Fibroblast of lung (primary cell): ENCODE measurements at regions not wholly inside any gene's neighbourhood (a gene's known extent, or its start where the extent isn't known, plus 50 kb on each side); places are given as distances from the start of the nearest gene placed in this dataset.

ENCODE experiments used
- DNase-seq, 2 donors: peaks; one replicate each; pipeline versions ENCODE4 v3.0.0 to v3.0.0-alpha.2; 2010; ENCODE audit warnings: low read depth in 2 of 2
- H2AFZ ChIP-seq: 2 replicates; pipeline ENCODE4 v1.5.1; 2012; ENCODE audit warnings: low read length, control low read depth, inconsistent platforms
- H3K27ac ChIP-seq: 2 replicates; pipeline ENCODE4 v1.5.1; 2011; ENCODE audit warnings: low read length, control low read depth; ENCODE audit not compliant: insufficient read depth
- H3K27me3 ChIP-seq: 2 replicates; pipeline ENCODE4 v1.5.1; 2011; ENCODE audit warnings: mild to moderate bottlenecking, low read length; ENCODE audit not compliant: control insufficient read depth, insufficient read depth
- H3K36me3 ChIP-seq: 2 replicates; pipeline ENCODE4 v1.5.1; 2011; ENCODE audit warnings: low read length; ENCODE audit not compliant: control insufficient read depth, insufficient read depth
- H3K4me1 ChIP-seq: 2 replicates; pipeline ENCODE4 v1.5.1; 2011; ENCODE audit warnings: low read length; ENCODE audit not compliant: control insufficient read depth, insufficient read depth; ENCODE audit errors: extremely low read depth
- H3K4me2 ChIP-seq: 2 replicates; pipeline ENCODE4 v1.5.1; 2011; ENCODE audit warnings: low read length, control low read depth; ENCODE audit not compliant: insufficient read depth; ENCODE audit errors: extremely low read depth
- H3K4me3 ChIP-seq, 4 experiments: fragments of 200-600 bp in 1 of 4; sonication (generic) in 1 of 4; replicated peaks in 1 of 4; 2 replicates each; pipeline ENCODE4 v1.5.1; 2011 to 2016; ENCODE audit warnings: low read length in 4 of 4, low read depth in 3 of 4, mild to moderate bottlenecking in 3 of 4, control low read depth in 2 of 4, inconsistent platforms in 1 of 4, mixed read lengths in 1 of 4; ENCODE audit not compliant: insufficient read depth in 1 of 4; ENCODE audit errors: control extremely low read depth in 1 of 4
- H3K79me2 ChIP-seq: 2 replicates; pipeline ENCODE4 v1.5.1; 2012; ENCODE audit warnings: mild to moderate bottlenecking, low read length, inconsistent platforms; ENCODE audit not compliant: control insufficient read depth, insufficient read depth
- H3K9ac ChIP-seq: 2 replicates; pipeline ENCODE4 v1.5.1; 2011; ENCODE audit warnings: mild to moderate bottlenecking, low read length, control low read depth; ENCODE audit not compliant: insufficient read depth
- H3K9me3 ChIP-seq: 2 replicates; pipeline ENCODE4 v1.5.1; 2012; ENCODE audit warnings: low read depth, low read length; ENCODE audit not compliant: control insufficient read depth, insufficient read depth
- H4K20me1 ChIP-seq: 2 replicates; pipeline ENCODE4 v1.5.1; 2011; ENCODE audit warnings: low read length; ENCODE audit not compliant: control insufficient read depth, insufficient read depth; ENCODE audit errors: extremely low read depth
- CTCF ChIP-seq, 2 donors: IDR thresholded peaks in 1 of 2; conservative IDR thresholded peaks in 1 of 2; 1 replicate in 1 of 2; 2 replicates in 1 of 2; pipeline ENCODE4 v1.5.1; 2011 to 2012; ENCODE audit warnings: low read length in 2 of 2, control low read depth in 1 of 2, inconsistent platforms in 1 of 2, low read depth in 1 of 2, mild to moderate bottlenecking in 1 of 2
- EZH2 ChIP-seq: IDR thresholded peaks from 2 replicates; pipeline ENCODE4 v1.5.1; 2012; ENCODE audit warnings: low read length, control low read depth, mild to moderate bottlenecking; ENCODE audit errors: missing control alignments

GRCh38 chr21:35511696-35512162 is 462.6 kb upstream of the RUNX1 start:
- Histone ChIP-seq H3K4me2 (no peak overlapping the region), H3K9ac (no peak overlapping the region)

GRCh38 chr21:35510957-35511695 is 462.0 kb upstream of the RUNX1 start:
- H3K4me2 ChIP-seq = no peak overlapping the region
- no peaks in the 10 kb centered on the region for H3K4me1 ChIP-seq
- H3K9ac ChIP-seq = no peak overlapping the region
- no peak overlapping the region for H3K27ac ChIP-seq
- DNase-seq = peak in 1 of 2 donors; percentile 50
- no peaks in the 10 kb centered on the region for H3K27me3 ChIP-seq
- TF ChIP-seq CTCF (conservative IDR thresholded peaks at IDR 0.05 in 1 of 2, IDR thresholded peaks at IDR 0.05 in 1 of 2; ENCODE audit: low read depth in 1 of 2, low read length in 2 of 2) = no peak
- TF ChIP-seq EZH2 = no peak
- H3K79me2 ChIP-seq = no peaks in the 10 kb centered on the region
- H3K9me3 ChIP-seq = no peaks in the 10 kb centered on the region
- no peak overlapping the region for H3K4me3 ChIP-seq
- no peaks in the 10 kb centered on the region for H3K36me3 ChIP-seq
- no peaks in the 10 kb centered on the region for H4K20me1 ChIP-seq
- no peak overlapping the region for H2AFZ ChIP-seq

More at GRCh38 chr21:35511696-35512162, 462.6 kb upstream of the RUNX1 start:
- DNase-seq = peak; percentile 37 to 64
- H3K27me3 ChIP-seq = no peaks in the 10 kb centered on the region
- no peak overlapping the region for H3K4me3 ChIP-seq
- no peaks in the 10 kb centered on the region for H3K9me3 ChIP-seq
- no peaks in the 10 kb centered on the region for H3K36me3 ChIP-seq
- H3K79me2 ChIP-seq = no peaks in the 10 kb centered on the region
- H2AFZ ChIP-seq = no peak overlapping the region
- no peak overlapping the region for H3K27ac ChIP-seq
- TF ChIP-seq CTCF (conservative IDR thresholded peaks at IDR 0.05 in 1 of 2, IDR thresholded peaks at IDR 0.05 in 1 of 2; ENCODE audit: low read depth in 1 of 2, low read length in 2 of 2) (no peak), EZH2 (no peak)
- no peaks in the 10 kb centered on the region for H4K20me1 ChIP-seq
- no peaks in the 10 kb centered on the region for H3K4me1 ChIP-seq

- Histone ChIP-seq H2AFZ (no peak overlapping the region), H3K79me2 (no peaks in the 10 kb centered on the region), H3K4me3 (no peak overlapping the region), H3K4me2 (no peak overlapping the region), H3K9ac (no peak overlapping the region), H3K27ac (no peak overlapping the region), H3K4me1 (no peaks in the 10 kb centered on the region), H3K9me3 (no peaks in the 10 kb centered on the region), H3K27me3 (no peaks in the 10 kb centered on the region), H3K36me3 (no peaks in the 10 kb centered on the region), H4K20me1 (no peaks in the 10 kb centered on the region)
- no peak for TF ChIP-seq EZH2
- TF ChIP-seq CTCF (conservative IDR thresholded peaks at IDR 0.05 in 1 of 2, IDR thresholded peaks at IDR 0.05 in 1 of 2; ENCODE audit: low read depth in 1 of 2, low read length in 2 of 2) = no peak
- no peak for DNase-seq
These were observed 461.2 kb upstream of the RUNX1 start for GRCh38 chr21:35510294-35510693.
